Breast epithelium (tissue), 4 donors: ENCODE measurements at regions not wholly inside any gene's neighbourhood (a gene's known extent, or its start where the extent isn't known, plus 50 kb on each side); places are given as distances from the start of the nearest gene placed in this dataset.

Experiments
- DNase-seq, 2 donors: peaks; one replicate each; pipeline ENCODE4 v3.0.0-alpha.2; 2019; ENCODE audit warnings: low spot score in 2 of 2
- H3K27ac ChIP-seq, 2 donors: fragments of 200-600 bp; sonication (generic) in 1 of 2; one replicate each; pipeline ENCODE4 v1.5.1; 2016 to 2019; ENCODE audit warnings: mild to moderate bottlenecking in 1 of 2
- H3K27me3 ChIP-seq, 2 donors: fragments of 200-600 bp; sonication (generic) in 1 of 2; one replicate each; pipeline versions ENCODE4 v1.5.1 to v1.6.0; 2017 to 2019; ENCODE audit warnings: control low read depth in 1 of 2, mild to moderate bottlenecking in 1 of 2
- H3K36me3 ChIP-seq: fragments of 200-600 bp; one replicate; pipeline ENCODE4 v1.5.1; 2019
- H3K4me1 ChIP-seq, 2 donors: fragments of 200-600 bp; sonication (generic); one replicate each; pipeline ENCODE4 v1.5.1; 2016 to 2019; ENCODE audit warnings: control low read depth in 1 of 2
- H3K4me3 ChIP-seq, 3 donors: fragments of 200-600 bp; sonication (generic); 1 replicate in 2 of 3; 2 replicates in 1 of 3; pipeline ENCODE4 v1.5.1; 2016 to 2019; ENCODE audit warnings: mild to moderate bottlenecking in 3 of 3, moderate library complexity in 2 of 3
- H3K9me3 ChIP-seq, 2 donors: fragments of 200-600 bp; sonication (generic) in 1 of 2; one replicate each; pipeline ENCODE4 v1.5.1; 2016 to 2019; ENCODE audit warnings: control low read depth in 1 of 2
- CTCF ChIP-seq, 3 donors: fragments of 450-650 bp; IDR thresholded peaks; one replicate each; pipeline ENCODE4 v1.5.1; 2016 to 2017; ENCODE audit warnings: antibody characterized with exemption in 3 of 3, mild to moderate bottlenecking in 3 of 3, moderate library complexity in 3 of 3
- POLR2A ChIP-seq: fragments of 450-650 bp; IDR thresholded peaks from one replicate; pipeline ENCODE4 v1.6.1; 2016; ENCODE audit warnings: antibody characterized with exemption, mild to moderate bottlenecking, moderate library complexity
- POLR2AphosphoS5 ChIP-seq, 3 donors: sonication (generic); formaldehyde crosslinking; IDR thresholded peaks; one replicate each; pipeline ENCODE4 v1.6.1; 2017; ENCODE audit warnings: antibody characterized with exemption in 3 of 3
- intact Hi-C: fragments of 100-400 bp; cut with DNase I; formaldehyde crosslinking; loops from one replicate; pipeline ENCODE4 v1.15.1; 2023; ENCODE audit warnings: low total_unique reads

- Histone ChIP-seq H3K4me1 (no peaks in the 10 kb centered on the region), H3K27me3 (no peaks in the 10 kb centered on the region), H3K27ac (no peak overlapping the region), H3K36me3 (no peaks in the 10 kb centered on the region), H3K4me3 (no peak overlapping the region), H3K9me3 (peaks cover 0 to 8% of the 10 kb centered on the region in 2 donors)
- no peak for TF ChIP-seq POLR2AphosphoS5 (IDR thresholded peaks at IDR 0.05)
- no peak for TF ChIP-seq POLR2A
- TF ChIP-seq CTCF (IDR thresholded peaks at IDR 0.05), result no peak
- intact Hi-C loops, result no loop called here
- DNase-seq, result no peak
Observed at GRCh38 chr7:54060643-54061042, 481.5 kb upstream of the VSTM2A start.

GRCh38 chr7:54066643-54067042 is 475.5 kb upstream of the VSTM2A start:
- TF ChIP-seq CTCF (IDR thresholded peaks at IDR 0.05), result no peak
- Histone ChIP-seq H3K4me3 (no peak overlapping the region), H3K36me3 (no peaks in the 10 kb centered on the region), H3K9me3 (no peaks in the 10 kb centered on the region), H3K4me1 (no peaks in the 10 kb centered on the region), H3K27ac (no peak overlapping the region), H3K27me3 (no peaks in the 10 kb centered on the region)
- intact Hi-C loops, result no loop called here
- DNase-seq, result no peak

- Histone ChIP-seq H3K27ac (no peak overlapping the region), H3K27me3 (no peaks in the 10 kb centered on the region), H3K36me3 (no peaks in the 10 kb centered on the region), H3K9me3 (no peaks in the 10 kb centered on the region), H3K4me3 (no peak overlapping the region), H3K4me1 (no peaks in the 10 kb centered on the region)
- TF ChIP-seq POLR2AphosphoS5 (IDR thresholded peaks at IDR 0.05) (no peak), POLR2A (no peak), CTCF (IDR thresholded peaks at IDR 0.05) (no peak)
- intact Hi-C loops, result no loop called here
- DNase-seq, result no peak
Observed at GRCh38 chr7:54069843-54070242, 472.3 kb upstream of the VSTM2A start.

GRCh38 chr7:54072710-54073109 is 469.5 kb upstream of the VSTM2A start:
- H3K9me3 ChIP-seq, result no peaks in the 10 kb centered on the region
- no peak for TF ChIP-seq CTCF (IDR thresholded peaks at IDR 0.05)
- TF ChIP-seq POLR2AphosphoS5 (IDR thresholded peaks at IDR 0.05), result no peak
- TF ChIP-seq POLR2A, result no peak
- H3K27ac ChIP-seq, result no peak overlapping the region
- DNase-seq, result no peak
- H3K27me3 ChIP-seq, result no peaks in the 10 kb centered on the region
- H3K4me1 ChIP-seq, result no peaks in the 10 kb centered on the region
- intact Hi-C loops, result no loop called here
- no peak overlapping the region for H3K4me3 ChIP-seq
- H3K36me3 ChIP-seq, result no peaks in the 10 kb centered on the region

GRCh38 chr7:54076616-54077015 is 465.6 kb upstream of the VSTM2A start:
- H3K36me3 ChIP-seq, result no peaks in the 10 kb centered on the region
- intact Hi-C loops, result no loop called here

More at GRCh38 chr7:54076616-54077015, 465.6 kb upstream of the VSTM2A start:
- TF ChIP-seq CTCF (IDR thresholded peaks at IDR 0.05), result no peak
- no peak for TF ChIP-seq POLR2A
- TF ChIP-seq POLR2AphosphoS5 (IDR thresholded peaks at IDR 0.05), result no peak
- H3K27ac ChIP-seq, result no peak overlapping the region
- no peaks in the 10 kb centered on the region for H3K27me3 ChIP-seq
- no peak for DNase-seq
- H3K9me3 ChIP-seq, result no peaks in the 10 kb centered on the region
- H3K4me1 ChIP-seq, result no peaks in the 10 kb centered on the region
- H3K4me3 ChIP-seq, result no peak overlapping the region
